ENCODE measurements at regions not wholly inside any gene's neighbourhood (a gene's known extent, or its start where the extent isn't known, plus 50 kb on each side); places are given as distances from the start of the nearest gene placed in this dataset.
"Not testable (repeated sequence)": the region's sequence is repeated elsewhere in the genome, so short reads cannot be mapped to it uniquely, and the experiment has no call there.

- DNase-seq (ENCODE audit: low read depth in 2 of 2), result no peak
Observed at GRCh38 chr6:1004885-1005630, 306.8 kb upstream of the FOXQ1 start.

GRCh38 chr6:1003394-1004160, 308.3 kb upstream of the FOXQ1 start:
- no peak for DNase-seq (ENCODE audit: low read depth in 2 of 2)

GRCh38 chr6:1002989-1003388, 308.9 kb upstream of the FOXQ1 start:
- DNase-seq (ENCODE audit: low read depth in 2 of 2), result no peak

GRCh38 chr6:1001655-1002349, 308.9 kb upstream of the EXOC2 start:
- DNase-seq (ENCODE audit: low read depth in 2 of 2), result no peak

GRCh38 chr6:999552-999951, 306.6 kb upstream of the EXOC2 start:
- DNase-seq (ENCODE audit: low read depth in 2 of 2), result no peak

GRCh38 chr6:998551-998950, 305.6 kb upstream of the EXOC2 start:
- no peak for DNase-seq (ENCODE audit: low read depth in 2 of 2)

GRCh38 chr6:996271-996852, 303.4 kb upstream of the EXOC2 start:
- DNase-seq (ENCODE audit: low read depth in 2 of 2), result no peak

- no peak for DNase-seq (ENCODE audit: low read depth in 2 of 2)
Observed at GRCh38 chr6:991192-991591, 298.3 kb upstream of the EXOC2 start.

- DNase-seq (ENCODE audit: low read depth in 2 of 2), result no peak
Observed at GRCh38 chr6:984031-984430, 291.1 kb upstream of the EXOC2 start.

- no peak for DNase-seq (ENCODE audit: low read depth in 2 of 2)
Observed at GRCh38 chr6:978937-979685, 286.2 kb upstream of the EXOC2 start.

- not testable (repeated sequence) for DNase-seq (ENCODE audit: low read depth in 2 of 2)
Observed at GRCh38 chr6:977226-977625, 284.3 kb upstream of the EXOC2 start.

GRCh38 chr6:971981-972640, 279.2 kb upstream of the EXOC2 start:
- no peak for DNase-seq (ENCODE audit: low read depth in 2 of 2)

- no peak for DNase-seq (ENCODE audit: low read depth in 2 of 2)
Observed at GRCh38 chr6:968791-969190, 275.9 kb upstream of the EXOC2 start.

- no peak for DNase-seq (ENCODE audit: low read depth in 2 of 2)
Observed at GRCh38 chr6:967701-968100, 274.8 kb upstream of the EXOC2 start.

GRCh38 chr6:965343-965742, 272.4 kb upstream of the EXOC2 start:
- DNase-seq (ENCODE audit: low read depth in 2 of 2), result no peak

GRCh38 chr6:963456-963855, 270.5 kb upstream of the EXOC2 start:
- DNase-seq (ENCODE audit: low read depth in 2 of 2), result no peak

- no peak for DNase-seq (ENCODE audit: low read depth in 2 of 2)
Observed at GRCh38 chr6:961407-961960, 268.5 kb upstream of the EXOC2 start.

- no peak for DNase-seq (ENCODE audit: low read depth in 2 of 2)
Observed at GRCh38 chr6:960356-960755, 267.4 kb upstream of the EXOC2 start.

GRCh38 chr6:958488-958887, 265.5 kb upstream of the EXOC2 start:
- no peak for DNase-seq (ENCODE audit: low read depth in 2 of 2)

- no peak for DNase-seq (ENCODE audit: low read depth in 2 of 2)
Observed at GRCh38 chr6:951399-952181, 258.7 kb upstream of the EXOC2 start.

Data from stimulated activated CD8-positive, alpha-beta memory T cell treated with anti-CD3 and anti-CD28 coated beads, Interleukin-7, amount 100 ng/mL, for 4 hours (primary cell).